Heart right ventricle (tissue), 16 donors: ENCODE measurements at regions not wholly inside any gene's neighbourhood (a gene's known extent, or its start where the extent isn't known, plus 50 kb on each side); places are given as distances from the start of the nearest gene placed in this dataset.

Experiments used
- ATAC-seq, 8 donors: fragments of 200-7000 bp; cut with Tn5 transposase; one replicate each; pipeline ENCODE4 v1.9.1; 2020; ENCODE audit warnings: mild to moderate bottlenecking in 8 of 8, moderate library complexity in 8 of 8, moderate number of reproducible peaks in 1 of 8
- DNase-seq, 2 donors: peaks; one replicate each; pipeline ENCODE4 v3.0.0-alpha.2; 2020
- H3K27ac ChIP-seq, 10 donors: fragments of 200-600 bp; sonication (generic) in 2 of 10; one replicate each; pipeline versions ENCODE4 v1.5.0 to v1.8.0; 2020 to 2022; ENCODE audit warnings: mild to moderate bottlenecking in 3 of 10
- H3K27me3 ChIP-seq, 7 donors: fragments of 200-600 bp; one replicate each; pipeline ENCODE4 v1.8.0; 2021 to 2022; ENCODE audit warnings: mild to moderate bottlenecking in 2 of 7
- H3K36me3 ChIP-seq, 9 donors: fragments of 200-600 bp; sonication (generic) in 1 of 9; one replicate each; pipeline versions ENCODE4 v1.5.0 to v1.8.0; 2020 to 2022; ENCODE audit warnings: mild to moderate bottlenecking in 2 of 9
- H3K4me1 ChIP-seq, 9 donors: fragments of 200-600 bp; sonication (generic) in 1 of 9; one replicate each; pipeline versions ENCODE4 v1.5.0 to v1.8.0; 2020 to 2022; ENCODE audit warnings: mild to moderate bottlenecking in 4 of 9
- H3K4me3 ChIP-seq, 10 donors: fragments of 200-600 bp; sonication (generic) in 2 of 10; one replicate each; pipeline versions ENCODE4 v1.5.0 to v1.8.0; 2020 to 2022; ENCODE audit warnings: mild to moderate bottlenecking in 7 of 10, moderate library complexity in 2 of 10
- H3K9me3 ChIP-seq, 11 donors: fragments of 200-600 bp in 10 of 11; sonication (generic) in 2 of 11; one replicate each; pipeline versions ENCODE4 v1.5.0 to v1.8.0; 2013 to 2022; ENCODE audit warnings: mild to moderate bottlenecking in 2 of 11, control low read depth in 1 of 11, moderate library complexity in 1 of 11
- WGBS, 2 donors: extraction: QIAGEN DNeasy Blood & Tissue Kit; methylation state at CpG; one replicate each; pipeline ENCODE4 v1.1.7; 2013; ENCODE audit warnings: inconsistent platforms in 1 of 2; 5-methylcytosine and 5-hydroxymethylcytosine counted together
- intact Hi-C, 10 donors: fragments of 100-400 bp; cut with DNase I; formaldehyde crosslinking; loops; one replicate each; pipeline versions ENCODE4 v1.11.1 to v1.14.2; 2022
- TF ChIP-seq, protein P1 (sequence below), 9 donors: fragments of 200-600 bp; sonication (generic) in 2 of 9; IDR thresholded peaks; one replicate each; pipeline versions ENCODE4 v1.5.0 to v1.8.0; 2021 to 2022; ENCODE audit warnings: antibody characterized with exemption in 9 of 9, mild to moderate bottlenecking in 5 of 9, moderate library complexity in 1 of 9
- donor health status: Arrhythmogenic right ventricular cardiomyopathy.
- donor health status: ischemic (EF 13 %, LVEDD 7.1; RV severe dilation, severe dysfunction).
- donor health status: healthy with polysubstance abuse.
- donor health status: DM: no; HTN: yes; CAD: no.
- donor health status: DM: no; HTN: no; CAD: no.
- donor health status: ischemic (EF 25% LVEDD 6.9; RV normal size, moderate dysfunction).
- donor health status: ischemic (EF 25% LVEDD 5.7; RV mildly dilated, moderate dysfunction).
- donor health status: healthy.
- donor health status: DM: yes; HTN: yes; CAD: no.
- donor health status: Ischemic cardiomyopathy.
- donor health status: ischemic (EF 35%, LVEDD 5.7; RV mildly dilated, moderate dysfunction).
- donor health status: nonischemic (EF 11% LVEDD 7.7; RV severe dilation, severe dysfunction).
- donor health status: DM: yes; HTN: yes; CAD: no.
- donor health status: PGD.
- donor health status: ischemic (EF 29% LVEDD 5.4; RV normal size, mild dysfunction).
- donor health status: nonischemic (EF 23%, LVEDD 6.1; RV moderate dilation, normal function).

DNA sequence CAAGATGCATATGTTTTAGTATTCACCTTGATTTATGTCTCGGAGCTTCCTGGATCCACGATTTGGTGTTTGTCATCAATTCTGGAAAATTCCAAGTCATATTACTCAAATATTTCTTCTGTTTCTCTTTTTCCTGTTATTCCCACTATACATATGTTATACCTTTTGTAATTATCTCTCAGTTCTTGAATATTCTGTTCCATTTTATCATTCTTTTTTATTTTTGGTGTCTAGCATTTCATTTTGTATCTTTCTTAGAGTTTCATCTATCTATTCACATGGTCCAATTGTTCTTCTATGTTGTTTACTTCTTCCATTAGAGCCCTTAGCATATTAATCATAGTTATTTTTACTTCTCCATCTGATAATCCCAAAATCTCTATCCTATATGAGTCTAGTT lies 637.8 kb upstream of the GRAMD2B start:
- peaks cover 0 to 9% (median 0%) of the 10 kb centered on the region in 11 donors for H3K9me3 ChIP-seq
- TF ChIP-seq, protein P1, sequence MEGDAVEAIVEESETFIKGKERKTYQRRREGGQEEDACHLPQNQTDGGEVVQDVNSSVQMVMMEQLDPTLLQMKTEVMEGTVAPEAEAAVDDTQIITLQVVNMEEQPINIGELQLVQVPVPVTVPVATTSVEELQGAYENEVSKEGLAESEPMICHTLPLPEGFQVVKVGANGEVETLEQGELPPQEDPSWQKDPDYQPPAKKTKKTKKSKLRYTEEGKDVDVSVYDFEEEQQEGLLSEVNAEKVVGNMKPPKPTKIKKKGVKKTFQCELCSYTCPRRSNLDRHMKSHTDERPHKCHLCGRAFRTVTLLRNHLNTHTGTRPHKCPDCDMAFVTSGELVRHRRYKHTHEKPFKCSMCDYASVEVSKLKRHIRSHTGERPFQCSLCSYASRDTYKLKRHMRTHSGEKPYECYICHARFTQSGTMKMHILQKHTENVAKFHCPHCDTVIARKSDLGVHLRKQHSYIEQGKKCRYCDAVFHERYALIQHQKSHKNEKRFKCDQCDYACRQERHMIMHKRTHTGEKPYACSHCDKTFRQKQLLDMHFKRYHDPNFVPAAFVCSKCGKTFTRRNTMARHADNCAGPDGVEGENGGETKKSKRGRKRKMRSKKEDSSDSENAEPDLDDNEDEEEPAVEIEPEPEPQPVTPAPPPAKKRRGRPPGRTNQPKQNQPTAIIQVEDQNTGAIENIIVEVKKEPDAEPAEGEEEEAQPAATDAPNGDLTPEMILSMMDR (IDR thresholded peaks at IDR 0.05) = no peak
- no peaks in the 10 kb centered on the region for H3K4me1 ChIP-seq
- no peaks in the 10 kb centered on the region for H3K27me3 ChIP-seq
- DNase-seq (no peak), ATAC-seq (no peak)
- H3K27ac ChIP-seq = no peak overlapping the region
- no peaks in the 10 kb centered on the region for H3K36me3 ChIP-seq
- intact Hi-C loops = no loop called here
- no peak overlapping the region for H3K4me3 ChIP-seq
- 78 to 82% methylated on average over 2 of the region's 2 CpGs for WGBS, 2 donors

DNA sequence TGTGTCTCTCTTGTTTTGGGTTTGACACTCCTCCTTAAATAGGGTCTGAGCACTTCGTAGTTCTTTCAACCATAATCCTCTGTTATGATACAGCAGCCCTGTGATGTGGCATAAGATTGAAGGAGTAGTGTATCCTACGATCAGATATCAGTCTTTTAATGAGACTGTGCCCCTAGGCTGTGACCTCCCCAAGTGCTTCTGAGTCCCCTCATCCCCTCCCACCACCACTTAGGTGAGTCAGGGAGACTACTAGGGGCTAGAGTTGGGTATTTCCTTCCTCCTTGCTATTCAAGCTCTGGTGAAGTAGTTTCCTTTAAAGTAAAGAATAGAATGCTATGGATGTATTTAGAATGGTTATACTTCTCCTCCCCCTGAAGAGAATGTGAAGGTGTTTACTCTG lies 637.2 kb upstream of the GRAMD2B start:
- no peak for ATAC-seq
- H3K36me3 ChIP-seq = no peaks in the 10 kb centered on the region
- TF ChIP-seq, protein P1 (IDR thresholded peaks at IDR 0.05) = no peak
- H3K27ac ChIP-seq = no peak overlapping the region
- peaks cover 0 to 9% (median 0%) of the 10 kb centered on the region in 11 donors for H3K9me3 ChIP-seq
- 79 to 83% methylated on average over 2 of the region's 2 CpGs for WGBS, 2 donors
- intact Hi-C loops = no loop called here
- H3K27me3 ChIP-seq = no peaks in the 10 kb centered on the region
- no peak for DNase-seq
- H3K4me3 ChIP-seq = no peak overlapping the region
- no peaks in the 10 kb centered on the region for H3K4me1 ChIP-seq

DNA sequence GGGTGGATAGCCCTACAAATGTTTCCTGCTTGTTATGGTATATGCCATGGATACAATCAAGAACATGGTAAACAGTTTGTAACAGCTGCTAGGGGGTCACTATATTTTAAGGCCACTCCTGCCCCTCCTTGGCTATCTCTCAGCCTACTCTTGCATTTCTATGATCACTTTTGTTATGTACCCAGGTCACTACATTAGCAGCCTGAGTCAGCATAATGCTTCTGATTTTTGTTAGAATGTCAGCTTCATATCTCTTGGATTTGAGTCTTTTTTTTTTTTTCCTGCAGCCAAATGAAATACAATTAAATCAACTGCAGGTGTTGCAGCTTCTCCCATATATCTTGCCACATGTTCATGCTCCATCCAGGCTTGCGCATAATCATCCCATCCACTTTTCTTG lies 629.7 kb upstream of the GRAMD2B start:
- Histone ChIP-seq H3K27me3 (no peaks in the 10 kb centered on the region), H3K27ac (no peak overlapping the region), H3K9me3 (peaks cover 0 to 2% (median 0%) of the 10 kb centered on the region in 11 donors), H3K4me3 (no peak overlapping the region), H3K36me3 (no peaks in the 10 kb centered on the region), H3K4me1 (no peaks in the 10 kb centered on the region)
- TF ChIP-seq, protein P1 (IDR thresholded peaks at IDR 0.05) = no peak
- ATAC-seq = no peak
- no peak for DNase-seq
- intact Hi-C loops = no loop called here
- WGBS, 2 donors = 94 to 97% methylated on average over 1 of the region's 1 CpG

DNA sequence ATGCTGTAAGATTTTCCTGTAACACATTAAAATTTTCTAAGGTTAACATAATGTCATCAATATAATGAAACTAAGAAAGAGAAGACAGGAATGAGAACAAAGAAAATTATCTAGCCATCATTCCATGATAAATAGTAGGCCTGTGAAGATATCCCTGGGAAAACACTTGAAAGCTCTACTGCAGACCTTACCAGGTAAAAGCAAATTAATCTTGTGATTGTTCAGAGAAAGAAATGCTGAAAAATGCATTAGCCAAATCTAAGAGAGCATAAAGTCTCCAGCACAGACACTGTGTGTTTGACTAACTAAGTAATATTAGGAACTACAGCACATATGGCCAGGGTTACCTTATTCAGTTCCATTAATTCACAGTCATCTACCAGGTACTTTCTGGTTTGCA lies 628.3 kb upstream of the GRAMD2B start:
- Histone ChIP-seq H3K4me3 (no peak overlapping the region), H3K4me1 (no peaks in the 10 kb centered on the region), H3K27ac (no peak overlapping the region), H3K27me3 (no peaks in the 10 kb centered on the region), H3K9me3 (peaks cover 0 to 12% (median 0%) of the 10 kb centered on the region in 11 donors), H3K36me3 (no peaks in the 10 kb centered on the region)
- ATAC-seq = no peak
- TF ChIP-seq, protein P1 (IDR thresholded peaks at IDR 0.05) = no peak
- no peak for DNase-seq
- intact Hi-C loops = no loop called here

DNA sequence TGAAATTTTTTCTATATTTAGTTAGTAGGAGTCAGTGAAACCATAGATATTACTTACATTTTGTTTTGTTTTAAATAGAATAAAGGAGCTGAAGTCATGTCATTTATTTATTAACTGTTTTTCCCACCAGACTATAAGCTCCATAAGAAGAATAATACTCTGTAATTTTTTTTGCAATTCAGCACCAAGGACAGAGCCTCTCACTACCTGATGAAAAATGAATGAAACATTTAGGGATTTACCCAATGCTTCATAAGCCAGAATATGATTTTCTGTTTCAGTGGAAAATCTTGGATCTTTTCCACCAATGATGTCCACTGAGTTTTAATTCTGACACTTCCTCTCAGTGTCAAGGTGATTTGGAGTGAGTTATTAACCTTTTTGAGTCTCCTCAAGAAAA lies 624.9 kb upstream of the GRAMD2B start:
- intact Hi-C loops = no loop called here
- Histone ChIP-seq H3K36me3 (no peaks in the 10 kb centered on the region), H3K27me3 (no peaks in the 10 kb centered on the region), H3K4me3 (no peak overlapping the region), H3K4me1 (no peaks in the 10 kb centered on the region), H3K9me3 (peaks cover 0 to 12% (median 0%) of the 10 kb centered on the region in 11 donors), H3K27ac (no peak overlapping the region)
- TF ChIP-seq, protein P1 (IDR thresholded peaks at IDR 0.05) = no peak
- no peak for DNase-seq
- ATAC-seq = no peak
